LNCaP clone FGC (cell line): ENCODE measurements at regions not wholly inside any gene's neighbourhood (a gene's known extent, or its start where the extent isn't known, plus 50 kb on each side); places are given as distances from the start of the nearest gene placed in this dataset.

Experiments used
- DNase-seq: peaks from one replicate; pipeline ENCODE4 v3.0.0-alpha.2; 2011; ENCODE audit warnings: low read depth
- H3K4me3 ChIP-seq: 2 replicates; pipeline ENCODE4 v1.5.1; 2011; ENCODE audit warnings: mild to moderate bottlenecking, low read depth, low read length, control low read depth
- CTCF ChIP-seq: IDR thresholded peaks from 2 replicates; pipeline ENCODE4 v1.5.1; 2012; ENCODE audit warnings: mild to moderate bottlenecking; ENCODE audit not compliant: control insufficient read depth, insufficient read depth; ENCODE audit errors: extremely low read depth

- no peak for TF ChIP-seq CTCF
- no peak overlapping the region for H3K4me3 ChIP-seq
- no peak for DNase-seq
These were observed 1321.5 kb upstream of the CELF4 start for GRCh38 chr18:38886861-38887670.

DNA sequence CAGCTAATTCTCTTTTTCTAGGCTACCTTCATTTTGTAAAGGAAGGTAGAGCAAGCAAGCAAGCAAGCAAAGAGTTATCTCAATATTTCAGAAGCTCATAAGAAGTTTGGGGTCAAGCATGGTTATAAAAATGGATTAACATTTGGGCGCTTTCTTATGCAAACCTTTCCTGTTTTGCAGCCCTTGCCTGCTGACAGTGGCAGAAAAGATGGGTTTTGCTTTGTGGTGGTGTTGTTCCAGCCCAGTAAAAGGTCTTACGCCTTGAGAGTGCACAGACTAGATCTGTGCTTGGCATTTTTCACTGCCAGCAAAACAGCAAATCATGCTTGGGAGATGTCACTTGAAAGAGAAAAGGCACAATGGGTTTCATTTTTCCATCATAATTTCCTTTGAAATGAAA lies 1320.6 kb upstream of the CELF4 start:
- no peak for TF ChIP-seq CTCF
- H3K4me3 ChIP-seq, result no peak overlapping the region
- no peak for DNase-seq

DNA sequence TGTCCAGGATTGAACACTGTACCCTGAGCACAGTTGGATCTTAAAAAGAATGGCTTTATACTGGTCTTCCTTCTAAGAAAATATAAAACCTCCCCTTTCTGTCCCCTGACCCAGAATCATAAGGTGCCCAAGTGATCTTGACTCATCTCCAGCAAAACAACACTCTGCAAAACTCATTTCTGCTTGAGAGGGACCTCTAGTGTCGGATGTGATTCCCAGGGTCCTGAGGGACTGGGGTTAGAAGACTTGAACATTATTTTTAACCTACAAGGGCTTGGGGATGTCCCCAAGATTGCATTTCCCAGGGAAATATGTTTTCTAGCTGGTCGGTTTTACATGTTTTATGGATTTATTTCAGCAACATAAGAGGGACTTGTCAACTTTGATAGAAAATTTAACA lies 1318.5 kb upstream of the CELF4 start:
- no peak overlapping the region for H3K4me3 ChIP-seq

GRCh38 chr18:38883111-38883510 lies 1317.5 kb upstream of the CELF4 start:
- no peak for TF ChIP-seq CTCF
- H3K4me3 ChIP-seq, result no peak overlapping the region
- DNase-seq, result no peak

More for the DNA sequence above, 1318.5 kb upstream of the CELF4 start:
- DNase-seq, result no peak
- TF ChIP-seq CTCF, result 0 out of 2 replicates have a peak, but pooled peaks have one; percentile 8

- TF ChIP-seq CTCF, result no peak
- no peak for DNase-seq
- no peak overlapping the region for H3K4me3 ChIP-seq
These were observed 1314.3 kb upstream of the CELF4 start for GRCh38 chr18:38879871-38880270.

- DNase-seq, result no peak
- TF ChIP-seq CTCF, result no peak
- no peak overlapping the region for H3K4me3 ChIP-seq
These were observed 1306.7 kb upstream of the CELF4 start for GRCh38 chr18:38872342-38872741.

- no peak for TF ChIP-seq CTCF
- no peak for DNase-seq
- H3K4me3 ChIP-seq, result no peak overlapping the region
These were observed 1303.2 kb upstream of the CELF4 start for GRCh38 chr18:38868757-38869156.
